ENCODE measurements at regions not wholly inside any gene's neighbourhood (a gene's known extent, or its start where the extent isn't known, plus 50 kb on each side); places are given as distances from the start of the nearest gene placed in this dataset.

DNA sequence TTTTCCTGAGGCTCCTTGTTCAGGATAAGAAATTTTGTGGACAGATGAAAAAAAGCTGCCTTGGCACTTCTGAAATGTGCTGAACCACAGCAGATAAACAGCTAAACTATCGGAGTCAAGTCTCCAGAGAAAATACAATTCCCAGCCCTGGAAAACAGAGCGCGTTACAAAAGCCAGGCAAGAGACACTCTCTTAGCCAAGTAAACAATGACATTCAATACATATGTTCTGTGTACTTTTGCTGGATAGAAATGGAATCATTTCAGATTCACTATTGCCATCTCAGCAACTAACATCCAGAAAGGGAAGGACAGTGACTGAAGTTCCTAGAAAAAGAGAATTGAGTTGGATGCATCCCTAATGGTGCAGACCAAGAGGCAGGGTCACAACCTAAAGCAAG, 196.8 kb upstream of the NRSN1 start:
- Histone ChIP-seq H3K4me3 (ENCODE audit: low read length) (no peak overlapping the region), H3F3A (ENCODE audit: control insufficient read depth, insufficient read depth) (no peaks in the 10 kb centered on the region), H3K36me3 (ENCODE audit: control insufficient read depth, low read length) (no peaks in the 10 kb centered on the region), H3K9me2 (replicated peaks; ENCODE audit: control insufficient read depth, low read length) (no peaks in the 10 kb centered on the region), H3K27ac (ENCODE audit: low read depth, low read length) (no peak overlapping the region), H3K9me3 (ENCODE audit: control insufficient read depth, insufficient read depth, low read length) (no peaks in the 10 kb centered on the region), H3K79me2 (ENCODE audit: control insufficient read depth, low read length) (no peaks in the 10 kb centered on the region), H3K4me1 (ENCODE audit: control insufficient read depth, low read length) (no peaks in the 10 kb centered on the region), H3K27me3 (ENCODE audit: control insufficient read depth, low read length) (no peaks in the 10 kb centered on the region), H3K4me2 (ENCODE audit: low read length) (no peak overlapping the region), H4K20me1 (ENCODE audit: control insufficient read depth, insufficient read depth, low read depth, low read length) (no peaks in the 10 kb centered on the region)
- TF ChIP-seq EZH2phosphoT487 (IDR thresholded peaks at IDR 0.05; ENCODE audit: borderline replicate concordance, low read length) (no peak), CTCF (IDR thresholded peaks at IDR 0.05; ENCODE audit: low read depth, low read length, poor library complexity, severe bottlenecking) (no peak)

DNA sequence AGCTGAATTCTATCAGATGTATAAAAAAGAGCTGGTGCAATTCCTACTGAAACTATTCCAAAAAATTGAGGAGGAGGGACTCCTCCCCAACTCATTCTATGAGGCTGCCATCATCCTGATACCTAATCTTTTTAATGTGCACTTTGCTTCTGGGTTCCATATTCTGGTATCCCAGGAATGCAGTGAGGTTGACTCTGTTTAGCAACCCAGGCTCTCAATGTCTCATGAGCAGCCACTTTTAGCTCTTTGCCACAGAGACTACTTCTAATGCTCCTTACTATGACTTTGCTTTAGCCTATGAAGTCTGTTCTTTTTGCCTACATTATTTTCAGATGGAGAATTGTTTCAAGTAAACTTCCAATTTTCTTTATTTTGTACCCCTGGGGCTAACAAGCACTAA, 185.5 kb upstream of the NRSN1 start:
- no peaks in the 10 kb centered on the region for H3K27me3 ChIP-seq (ENCODE audit: control insufficient read depth, low read length)
- H3K9me3 ChIP-seq (ENCODE audit: control insufficient read depth, insufficient read depth, low read length) = no peaks in the 10 kb centered on the region
- no peak overlapping the region for H3K4me3 ChIP-seq (ENCODE audit: low read length)
- H3K4me1 ChIP-seq (ENCODE audit: control insufficient read depth, low read length) = no peaks in the 10 kb centered on the region
- no peaks in the 10 kb centered on the region for H3F3A ChIP-seq (ENCODE audit: control insufficient read depth, insufficient read depth)
- H3K27ac ChIP-seq (ENCODE audit: low read depth, low read length) = no peak overlapping the region
- H3K36me3 ChIP-seq (ENCODE audit: control insufficient read depth, low read length) = no peaks in the 10 kb centered on the region
- no peaks in the 10 kb centered on the region for H3K9me2 ChIP-seq (replicated peaks; ENCODE audit: control insufficient read depth, low read length)
- H3K79me2 ChIP-seq (ENCODE audit: control insufficient read depth, low read length) = no peaks in the 10 kb centered on the region
- TF ChIP-seq EZH2phosphoT487 (IDR thresholded peaks at IDR 0.05; ENCODE audit: borderline replicate concordance, low read length) (no peak), CTCF (IDR thresholded peaks at IDR 0.05; ENCODE audit: low read depth, low read length, poor library complexity, severe bottlenecking) (no peak)
- H3K4me2 ChIP-seq (ENCODE audit: low read length) = no peak overlapping the region
- no peaks in the 10 kb centered on the region for H4K20me1 ChIP-seq (ENCODE audit: control insufficient read depth, insufficient read depth, low read depth, low read length)

DNA sequence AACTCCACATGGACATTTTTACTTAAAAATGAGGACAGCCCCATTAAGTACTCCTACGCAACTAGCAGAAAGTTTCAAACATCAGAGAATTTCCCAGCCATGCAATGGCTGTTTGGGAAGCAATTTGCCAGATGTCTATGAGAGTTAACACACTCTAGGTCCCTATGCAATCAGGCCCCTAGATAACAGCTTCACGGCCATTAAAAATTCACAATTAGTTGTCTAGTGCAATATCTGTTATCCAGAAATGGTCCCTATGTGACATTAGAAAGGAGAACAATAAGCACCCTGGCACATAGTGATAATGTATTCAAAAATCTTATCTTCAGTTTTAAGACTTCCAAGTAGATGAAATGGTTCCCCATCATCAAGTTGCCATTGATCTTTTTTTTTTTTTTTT, 174.3 kb upstream of the NRSN1 start:
- Histone ChIP-seq H3K9me2 (replicated peaks; ENCODE audit: control insufficient read depth, low read length) (no peaks in the 10 kb centered on the region), H3K4me2 (ENCODE audit: low read length) (no peak overlapping the region), H3K79me2 (ENCODE audit: control insufficient read depth, low read length) (no peaks in the 10 kb centered on the region), H3K9me3 (ENCODE audit: control insufficient read depth, insufficient read depth, low read length) (no peaks in the 10 kb centered on the region), H3K27ac (ENCODE audit: low read depth, low read length) (no peak overlapping the region), H3F3A (ENCODE audit: control insufficient read depth, insufficient read depth) (no peaks in the 10 kb centered on the region), H3K4me1 (ENCODE audit: control insufficient read depth, low read length) (no peaks in the 10 kb centered on the region), H4K20me1 (ENCODE audit: control insufficient read depth, insufficient read depth, low read depth, low read length) (no peaks in the 10 kb centered on the region), H3K27me3 (ENCODE audit: control insufficient read depth, low read length) (no peaks in the 10 kb centered on the region), H3K36me3 (ENCODE audit: control insufficient read depth, low read length) (no peaks in the 10 kb centered on the region), H3K4me3 (ENCODE audit: low read length) (no peak overlapping the region)
- TF ChIP-seq CTCF (IDR thresholded peaks at IDR 0.05; ENCODE audit: low read depth, low read length, poor library complexity, severe bottlenecking) = no peak
- no peak for TF ChIP-seq EZH2phosphoT487 (IDR thresholded peaks at IDR 0.05; ENCODE audit: borderline replicate concordance, low read length)

DNA sequence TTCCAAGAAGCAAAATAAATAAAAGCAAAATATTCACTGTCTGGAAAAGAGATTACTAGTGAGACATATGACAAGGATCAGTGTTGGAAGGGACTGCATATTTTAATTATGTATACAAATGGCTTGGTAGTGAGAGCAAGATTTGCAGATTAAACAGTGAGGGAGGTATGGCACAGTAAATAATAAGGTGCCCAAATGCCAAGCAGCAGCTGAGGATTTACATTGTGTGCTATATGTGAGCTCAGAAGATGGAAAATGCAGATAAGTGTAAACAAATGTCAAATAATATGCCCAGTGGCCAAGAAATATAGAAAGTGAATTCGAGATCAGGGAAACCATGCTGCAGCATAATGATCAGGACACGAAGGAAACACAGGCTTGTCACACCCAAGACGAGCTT, 173.8 kb upstream of the NRSN1 start:
- H3K9me3 ChIP-seq (ENCODE audit: control insufficient read depth, insufficient read depth, low read length) = no peaks in the 10 kb centered on the region
- H3K4me2 ChIP-seq (ENCODE audit: low read length) = no peak overlapping the region
- H4K20me1 ChIP-seq (ENCODE audit: control insufficient read depth, insufficient read depth, low read depth, low read length) = no peaks in the 10 kb centered on the region
- H3K4me3 ChIP-seq (ENCODE audit: low read length) = no peak overlapping the region
- H3F3A ChIP-seq (ENCODE audit: control insufficient read depth, insufficient read depth) = no peaks in the 10 kb centered on the region
- H3K4me1 ChIP-seq (ENCODE audit: control insufficient read depth, low read length) = no peaks in the 10 kb centered on the region
- no peaks in the 10 kb centered on the region for H3K27me3 ChIP-seq (ENCODE audit: control insufficient read depth, low read length)
- no peak overlapping the region for H3K27ac ChIP-seq (ENCODE audit: low read depth, low read length)
- TF ChIP-seq EZH2phosphoT487 (IDR thresholded peaks at IDR 0.05; ENCODE audit: borderline replicate concordance, low read length) (no peak), CTCF (IDR thresholded peaks at IDR 0.05; ENCODE audit: low read depth, low read length, poor library complexity, severe bottlenecking) (no peak)
- no peaks in the 10 kb centered on the region for H3K79me2 ChIP-seq (ENCODE audit: control insufficient read depth, low read length)
- no peaks in the 10 kb centered on the region for H3K36me3 ChIP-seq (ENCODE audit: control insufficient read depth, low read length)
- H3K9me2 ChIP-seq (replicated peaks; ENCODE audit: control insufficient read depth, low read length) = no peaks in the 10 kb centered on the region

All from DOHH2 (cell line).